HEK293 (cell line): ENCODE measurements at regions not wholly inside any gene's neighbourhood (a gene's known extent, or its start where the extent isn't known, plus 50 kb on each side); places are given as distances from the start of the nearest gene placed in this dataset.

Experiments used
- GLI2 ChIP-seq: fragments of 450-650 bp; formaldehyde crosslinking; IDR thresholded peaks from 2 replicates; pipeline ENCODE4; 2017; ENCODE audit warnings: missing biosample characterization, missing genetic modification characterization, low read depth, borderline replicate concordance
- ZNF335 ChIP-seq: fragments of 450-650 bp; formaldehyde crosslinking; conservative IDR thresholded peaks from 2 replicates; pipeline ENCODE4 v1.5.1; 2016; ENCODE audit warnings: missing biosample characterization, missing genetic modification characterization
- ZNF391 ChIP-seq: fragments of 450-650 bp; formaldehyde crosslinking; IDR thresholded peaks from 2 replicates; pipeline ENCODE4 v1.5.1; 2016; ENCODE audit warnings: low read depth, missing biosample characterization, missing genetic modification characterization, borderline replicate concordance
- ZNF768 ChIP-seq: fragments of 450-650 bp; formaldehyde crosslinking; IDR thresholded peaks from 2 replicates; pipeline ENCODE4 v1.5.1; 2018; ENCODE audit warnings: missing biosample characterization, mild to moderate bottlenecking, missing genetic modification characterization
- TF ChIP-seq, protein P1 (sequence below): fragments of 450-650 bp; formaldehyde crosslinking; IDR thresholded peaks from 2 replicates; pipeline ENCODE4 v1.5.1; 2016; ENCODE audit warnings: missing biosample characterization, missing genetic modification characterization

GRCh38 chr15:37370941-37371340 is 270.6 kb upstream of the MEIS2 start:
- TF ChIP-seq, protein P1, sequence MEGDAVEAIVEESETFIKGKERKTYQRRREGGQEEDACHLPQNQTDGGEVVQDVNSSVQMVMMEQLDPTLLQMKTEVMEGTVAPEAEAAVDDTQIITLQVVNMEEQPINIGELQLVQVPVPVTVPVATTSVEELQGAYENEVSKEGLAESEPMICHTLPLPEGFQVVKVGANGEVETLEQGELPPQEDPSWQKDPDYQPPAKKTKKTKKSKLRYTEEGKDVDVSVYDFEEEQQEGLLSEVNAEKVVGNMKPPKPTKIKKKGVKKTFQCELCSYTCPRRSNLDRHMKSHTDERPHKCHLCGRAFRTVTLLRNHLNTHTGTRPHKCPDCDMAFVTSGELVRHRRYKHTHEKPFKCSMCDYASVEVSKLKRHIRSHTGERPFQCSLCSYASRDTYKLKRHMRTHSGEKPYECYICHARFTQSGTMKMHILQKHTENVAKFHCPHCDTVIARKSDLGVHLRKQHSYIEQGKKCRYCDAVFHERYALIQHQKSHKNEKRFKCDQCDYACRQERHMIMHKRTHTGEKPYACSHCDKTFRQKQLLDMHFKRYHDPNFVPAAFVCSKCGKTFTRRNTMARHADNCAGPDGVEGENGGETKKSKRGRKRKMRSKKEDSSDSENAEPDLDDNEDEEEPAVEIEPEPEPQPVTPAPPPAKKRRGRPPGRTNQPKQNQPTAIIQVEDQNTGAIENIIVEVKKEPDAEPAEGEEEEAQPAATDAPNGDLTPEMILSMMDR (tag by site-specific recombination), result no peak
- no peak for TF ChIP-seq GLI2 (tag by site-specific recombination)
- TF ChIP-seq ZNF335 (tag by site-specific recombination), result no peak
- TF ChIP-seq ZNF391 (tag by site-specific recombination), result no peak
- TF ChIP-seq ZNF768 (tag by site-specific recombination), result no peak
